Mesendoderm (in vitro differentiated cells): ENCODE measurements at regions not wholly inside any gene's neighbourhood (a gene's known extent, or its start where the extent isn't known, plus 50 kb on each side); places are given as distances from the start of the nearest gene placed in this dataset.
A peak's percentile ranks its signal among the peaks of the same experiment; 100 is the strongest.

Experiments
- DNase-seq: peaks from one replicate; pipeline ENCODE4 v3.0.0; 2013
- H2AK5ac ChIP-seq: 2 replicates; pipeline ENCODE4 v1.6.1; 2013; ENCODE audit warnings: low read length, inconsistent platforms
- H2BK120ac ChIP-seq: 2 replicates; pipeline ENCODE4 v1.6.1; 2013; ENCODE audit warnings: low read depth, mild to moderate bottlenecking, low read length, moderate library complexity, mixed read lengths
- H2BK15ac ChIP-seq: replicated peaks from 2 replicates; pipeline ENCODE4 v1.6.1; 2013; ENCODE audit warnings: low read depth, mild to moderate bottlenecking, moderate library complexity
- H2BK5ac ChIP-seq: 2 replicates; pipeline ENCODE4 v1.6.1; 2013; ENCODE audit warnings: low read length, inconsistent platforms
- H3K18ac ChIP-seq: 2 replicates; pipeline ENCODE4 v1.6.1; 2013; ENCODE audit warnings: mild to moderate bottlenecking, low read length, mixed read lengths
- H3K23ac ChIP-seq: one replicate; pipeline ENCODE4 v1.6.1; 2013; ENCODE audit warnings: low read length
- H3K27ac ChIP-seq: 2 replicates; pipeline ENCODE4 v1.5.1; 2013; ENCODE audit warnings: low read depth, mild to moderate bottlenecking, inconsistent platforms, low read length, moderate library complexity
- H3K27me3 ChIP-seq: 2 replicates; pipeline ENCODE4 v1.6.1; 2013; ENCODE audit warnings: low read length, control low read depth, mild to moderate bottlenecking, inconsistent platforms; ENCODE audit not compliant: insufficient read depth, poor library complexity
- H3K36me3 ChIP-seq: 2 replicates; pipeline ENCODE4 v1.6.1; 2013; ENCODE audit warnings: low read length, inconsistent platforms; ENCODE audit not compliant: control insufficient read depth, insufficient read depth
- H3K4ac ChIP-seq: one replicate; pipeline ENCODE4 v1.6.1; 2013; ENCODE audit warnings: low read depth, mild to moderate bottlenecking, low read length, moderate library complexity
- H3K4me1 ChIP-seq: 2 replicates; pipeline ENCODE4 v1.6.1; 2013; ENCODE audit warnings: low read depth, low read length, inconsistent platforms; ENCODE audit not compliant: control insufficient read depth
- H3K4me2 ChIP-seq: 2 replicates; pipeline ENCODE4 v1.6.1; 2013; ENCODE audit warnings: low read length
- H3K4me3 ChIP-seq: 2 replicates; pipeline ENCODE4 v1.5.1; 2013; ENCODE audit warnings: mild to moderate bottlenecking, low read length
- H3K56ac ChIP-seq: one replicate; pipeline ENCODE4 v1.6.1; 2013; ENCODE audit warnings: low read length
- H3K79me1 ChIP-seq: 2 replicates; pipeline ENCODE4 v1.6.1; 2013; ENCODE audit warnings: low read length, inconsistent platforms
- H3K79me2 ChIP-seq: 2 replicates; pipeline ENCODE4 v1.6.1; 2013; ENCODE audit warnings: mild to moderate bottlenecking, low read length; ENCODE audit not compliant: control insufficient read depth, insufficient read depth
- H3K9ac ChIP-seq: 2 replicates; pipeline ENCODE4 v1.6.1; 2013; ENCODE audit warnings: low read length, inconsistent platforms
- H4K5ac ChIP-seq: one replicate; pipeline ENCODE4 v1.6.1; 2013; ENCODE audit warnings: low read length
- H4K8ac ChIP-seq: one replicate; pipeline ENCODE4 v1.6.1; 2013; ENCODE audit warnings: low read depth, mild to moderate bottlenecking, control low read depth, low read length, moderate library complexity
- WGBS: extraction: QIAGEN DNeasy Blood & Tissue Kit; methylation state at CpG from one replicate; pipeline ENCODE4 v1.1.7; 2013; ENCODE audit warnings: low lambda C conversion rate, missing lambda C conversion rate; ENCODE audit not compliant: insufficient coverage; ENCODE audit errors: extremely low coverage; 5-methylcytosine and 5-hydroxymethylcytosine counted together

- H4K5ac ChIP-seq: no peak overlapping the region
- no peaks in the 10 kb centered on the region for H3K79me2 ChIP-seq
- no peak overlapping the region for H2AK5ac ChIP-seq
- H2BK5ac ChIP-seq: no peak overlapping the region
- H3K4me2 ChIP-seq: no peak overlapping the region
- H3K27me3 ChIP-seq: no peaks in the 10 kb centered on the region
- DNase-seq: no peak
- no CpG with 5 or more reads among the region's 4 CpGs for WGBS
- H3K36me3 ChIP-seq: no peaks in the 10 kb centered on the region
- H2BK120ac ChIP-seq: no peak overlapping the region
- no peaks in the 10 kb centered on the region for H3K4me1 ChIP-seq
- no peak overlapping the region for H3K4me3 ChIP-seq
- H3K9ac ChIP-seq: no peak overlapping the region
- no peak overlapping the region for H3K18ac ChIP-seq
- H4K8ac ChIP-seq: no peak overlapping the region
- H3K23ac ChIP-seq: no peak overlapping the region
- no peak overlapping the region for H3K27ac ChIP-seq
- H2BK15ac ChIP-seq: no peak overlapping the region
- no peak overlapping the region for H3K4ac ChIP-seq
- H3K56ac ChIP-seq: no peak overlapping the region
- H3K79me1 ChIP-seq: no peaks in the 10 kb centered on the region
These were observed 231.9 kb upstream of the FAT4 start for GRCh38 chr4:125082729-125083417.

DNA sequence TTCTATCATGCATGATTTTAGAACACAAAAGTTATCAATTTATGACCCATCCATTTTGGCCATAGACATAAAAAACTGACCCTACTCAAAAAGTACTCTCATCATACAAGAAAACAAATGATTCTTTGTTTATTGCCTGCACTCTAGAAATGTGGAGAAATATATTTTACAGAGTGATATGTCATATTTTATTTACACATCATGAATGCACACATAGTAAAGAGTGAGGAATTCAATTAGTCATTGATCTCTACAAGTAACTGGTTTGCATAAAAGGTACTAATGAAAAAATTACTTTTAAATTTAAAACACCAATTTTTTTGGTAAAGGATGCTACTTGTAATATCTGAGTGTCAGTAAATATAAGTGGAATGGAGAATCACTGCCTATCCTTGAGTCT lies 242.5 kb upstream of the FAT4 start:
- Histone ChIP-seq H2BK120ac (no peak overlapping the region), H3K18ac (no peak overlapping the region), H3K4ac (no peak overlapping the region), H2BK15ac (no peak overlapping the region), H3K36me3 (no peaks in the 10 kb centered on the region), H3K9ac (no peak overlapping the region), H3K79me1 (no peaks in the 10 kb centered on the region), H2AK5ac (no peak overlapping the region), H3K4me3 (no peak overlapping the region), H3K23ac (no peak overlapping the region), H4K8ac (no peak overlapping the region), H3K4me1 (no peaks in the 10 kb centered on the region), H3K56ac (no peak overlapping the region), H3K79me2 (no peaks in the 10 kb centered on the region), H4K5ac (no peak overlapping the region), H3K27me3 (no peaks in the 10 kb centered on the region), H3K27ac (no peak overlapping the region), H2BK5ac (no peak overlapping the region), H3K4me2 (no peak overlapping the region)
- no peak for DNase-seq

GRCh38 chr4:125070861-125071260 lies 243.9 kb upstream of the FAT4 start:
- H2BK15ac ChIP-seq: no peak overlapping the region
- H3K4ac ChIP-seq: no peak overlapping the region
- no peak overlapping the region for H3K18ac ChIP-seq
- no peak overlapping the region for H4K5ac ChIP-seq
- no peaks in the 10 kb centered on the region for H3K27me3 ChIP-seq
- H3K79me1 ChIP-seq: no peaks in the 10 kb centered on the region
- no peak overlapping the region for H3K27ac ChIP-seq
- H2AK5ac ChIP-seq: no peak overlapping the region
- no peak overlapping the region for H3K23ac ChIP-seq
- H4K8ac ChIP-seq: no peak overlapping the region
- no peak overlapping the region for H3K9ac ChIP-seq
- H3K4me1 ChIP-seq: no peaks in the 10 kb centered on the region
- no peaks in the 10 kb centered on the region for H3K36me3 ChIP-seq
- no peak overlapping the region for H2BK120ac ChIP-seq
- peak; percentile 83 for DNase-seq
- no peak overlapping the region for H3K4me2 ChIP-seq
- no peak overlapping the region for H3K4me3 ChIP-seq
- no peak overlapping the region for H3K56ac ChIP-seq
- no peaks in the 10 kb centered on the region for H3K79me2 ChIP-seq
- no peak overlapping the region for H2BK5ac ChIP-seq

- no peak overlapping the region for H2BK5ac ChIP-seq
- H2AK5ac ChIP-seq: no peak overlapping the region
- WGBS: 100% methylated on average over 1 of the region's 7 CpGs
- no peak overlapping the region for H3K23ac ChIP-seq
- no peak overlapping the region for H4K8ac ChIP-seq
- no peak overlapping the region for H3K4ac ChIP-seq
- H3K27me3 ChIP-seq: no peaks in the 10 kb centered on the region
- DNase-seq: peak; percentile 10
- H3K27ac ChIP-seq: no peak overlapping the region
- H3K56ac ChIP-seq: no peak overlapping the region
- no peak overlapping the region for H3K9ac ChIP-seq
- no peak overlapping the region for H3K4me2 ChIP-seq
- H3K4me1 ChIP-seq: no peaks in the 10 kb centered on the region
- no peaks in the 10 kb centered on the region for H3K79me1 ChIP-seq
- H3K36me3 ChIP-seq: no peaks in the 10 kb centered on the region
- no peak overlapping the region for H2BK120ac ChIP-seq
- H3K79me2 ChIP-seq: no peaks in the 10 kb centered on the region
- H2BK15ac ChIP-seq: no peak overlapping the region
- no peak overlapping the region for H3K18ac ChIP-seq
- no peak overlapping the region for H4K5ac ChIP-seq
- no peak overlapping the region for H3K4me3 ChIP-seq
These were observed 252.4 kb upstream of the FAT4 start for GRCh38 chr4:125062115-125063050.

DNA sequence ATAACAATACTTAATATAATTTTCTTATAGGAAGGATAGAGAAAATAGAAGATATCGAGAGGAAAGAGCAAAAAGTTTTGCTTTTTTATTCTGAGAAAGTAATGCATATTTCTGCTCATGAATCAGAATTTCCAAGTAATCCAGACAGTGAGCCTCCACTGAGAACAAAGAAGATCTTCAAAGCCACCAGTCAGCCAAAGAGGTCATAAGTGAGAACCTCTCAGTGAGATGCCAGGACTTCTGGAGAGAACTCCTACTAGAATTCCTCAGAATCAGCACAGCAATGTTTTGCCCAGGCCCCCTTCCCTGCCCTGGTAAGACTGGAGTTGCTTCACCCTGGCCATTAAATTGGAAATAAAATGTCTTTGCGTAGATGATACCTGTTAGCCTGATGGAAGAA lies 254.4 kb upstream of the FAT4 start:
- Histone ChIP-seq H2BK120ac (no peak overlapping the region), H4K5ac (no peak overlapping the region), H2BK15ac (no peak overlapping the region), H3K36me3 (no peaks in the 10 kb centered on the region), H3K4me1 (no peaks in the 10 kb centered on the region), H3K4me2 (no peak overlapping the region), H3K27me3 (no peaks in the 10 kb centered on the region), H3K79me2 (no peaks in the 10 kb centered on the region), H3K79me1 (no peaks in the 10 kb centered on the region), H3K9ac (no peak overlapping the region), H3K18ac (no peak overlapping the region), H4K8ac (no peak overlapping the region), H2AK5ac (no peak overlapping the region), H3K56ac (no peak overlapping the region), H3K4ac (no peak overlapping the region), H2BK5ac (no peak overlapping the region), H3K27ac (no peak overlapping the region), H3K23ac (no peak overlapping the region), H3K4me3 (no peak overlapping the region)
- no peak for DNase-seq
- WGBS: no CpG with 5 or more reads among the region's 2 CpGs
